GM12878 (cell line): ENCODE measurements at regions not wholly inside any gene's neighbourhood (a gene's known extent, or its start where the extent isn't known, plus 50 kb on each side); places are given as distances from the start of the nearest gene placed in this dataset.

Experiments
- ATAC-seq: fragments of 200-7000 bp; cut with Tn5 transposase; 3 replicates; pipeline ENCODE4 v1.9.1; 2020; ENCODE audit warnings: mild to moderate bottlenecking, moderate library complexity
- BruUV-seq: library from RNA; stranded (reverse); fragments of 400-500 nt; replicated peaks from 2 replicates; lab custom pipeline; 2021; lab: Mats Ljungman, UMichigan
- CTCF ChIA-PET: fragments of 300-600 bp; sonication (Branson Sonifier 250); formaldehyde crosslinking; extraction: SDS; loops from one replicate; lab custom pipeline; 2021; ENCODE audit warnings: inconsistent platforms; lab: Yijun Ruan, JAX
- POLR2A ChIA-PET: fragments of 350-600 bp; formaldehyde crosslinking; extraction: SDS; loops from one replicate; lab custom pipeline; 2021; ENCODE audit warnings: inconsistent platforms; lab: Charles Lee
- RAD21 ChIA-PET: fragments of 300-600 bp; sonication (Branson Sonifier 250); formaldehyde crosslinking; loops from one replicate; lab custom pipeline; 2023; ENCODE audit warnings: antibody characterized with exemption; ENCODE audit not compliant: unreplicated experiment; lab: Charles Lee
- SMC1A ChIA-PET: fragments of 300-600 bp; sonication (Branson Sonifier 250); formaldehyde crosslinking; loops from one replicate; lab custom pipeline; 2023; ENCODE audit not compliant: unreplicated experiment, uncharacterized antibody; lab: Charles Lee
- DNase-seq: peaks from one replicate; pipeline ENCODE4 v3.0.0-alpha.2; 2011; ENCODE audit warnings: low read depth, low spot score
- FAIRE-seq: peaks from 3 replicates; lab custom pipeline; 2011; peaks lifted over from hg19 to GRCh38; lab: Jason Lieb, UNC
- H2AFZ ChIP-seq: 2 replicates; pipeline ENCODE4 v1.6.0; 2011; ENCODE audit warnings: low read depth, low read length, control low read depth; ENCODE audit not compliant: control insufficient read depth
- H3K27ac ChIP-seq: 2 replicates; pipeline ENCODE4 v1.5.1; 2011; ENCODE audit warnings: control low read depth; ENCODE audit not compliant: control insufficient read depth, insufficient read depth
- H3K27me3 ChIP-seq, 2 experiments: replicated peaks in 1 of 2; 2 replicates each; pipeline versions ENCODE4 v1.6.0 to v1.6.1; 2011; ENCODE audit warnings: low read length in 1 of 2; ENCODE audit not compliant: control insufficient read depth in 2 of 2, insufficient read depth in 2 of 2
- H3K36me3 ChIP-seq, 2 experiments: 2 replicates each; pipeline ENCODE4 v1.5.1; 2011; ENCODE audit warnings: low read length in 1 of 2; ENCODE audit not compliant: control insufficient read depth in 2 of 2, insufficient read depth in 2 of 2
- H3K4me1 ChIP-seq: 2 replicates; pipeline ENCODE4 v1.6.1; 2011; ENCODE audit warnings: mild to moderate bottlenecking, low read length, moderate library complexity, mixed read lengths; ENCODE audit not compliant: control insufficient read depth, insufficient read depth
- H3K4me2 ChIP-seq: 2 replicates; pipeline ENCODE4 v1.6.0; 2011; ENCODE audit warnings: control low read depth; ENCODE audit not compliant: control insufficient read depth, insufficient read depth
- H3K4me3 ChIP-seq: fragments of 200-600 bp; sonication (generic); 2 replicates; pipeline ENCODE4 v1.5.1; 2016
- H3K79me2 ChIP-seq: 2 replicates; pipeline ENCODE4 v1.6.0; 2011; ENCODE audit warnings: low read length; ENCODE audit not compliant: control insufficient read depth, insufficient read depth
- H3K9ac ChIP-seq: 2 replicates; pipeline ENCODE4 v1.8.0; 2011; ENCODE audit warnings: low read length, control low read depth, mixed read lengths; ENCODE audit not compliant: control insufficient read depth, insufficient read depth
- H3K9me3 ChIP-seq: replicated peaks from 3 replicates; pipeline ENCODE4 v1.5.1; 2011; ENCODE audit warnings: mild to moderate bottlenecking, low read length; ENCODE audit not compliant: control insufficient read depth, insufficient read depth
- H4K20me1 ChIP-seq: 2 replicates; pipeline ENCODE4 v1.6.0; 2011; ENCODE audit not compliant: control insufficient read depth, insufficient read depth
- BRCA1 ChIP-seq: IDR thresholded peaks from 2 replicates; pipeline ENCODE4 v1.6.1; 2011; ENCODE audit warnings: low read depth, low read length, improper control_type of control experiment
- CBX3 ChIP-seq: fragments of 200-600 bp; sonication (generic); IDR thresholded peaks from 2 replicates; pipeline ENCODE4 v1.6.1; 2016; ENCODE audit warnings: low read depth, borderline replicate concordance
- FOXM1 ChIP-seq: IDR thresholded peaks from 2 replicates; pipeline ENCODE4 v1.6.1; 2012; ENCODE audit warnings: low read depth, mild to moderate bottlenecking, inconsistent platforms, low read length, moderate library complexity
- GATAD2B ChIP-seq: fragments of 450-650 bp; conservative IDR thresholded peaks from 2 replicates; pipeline ENCODE4 v1.6.1; 2017; ENCODE audit warnings: low read depth, mild to moderate bottlenecking, moderate library complexity
- HCFC1 ChIP-seq: fragments of 150-350 bp; IDR thresholded peaks from 2 replicates; pipeline ENCODE4 v1.6.1; 2014; ENCODE audit warnings: low read length
- HDAC6 ChIP-seq: fragments of 200-600 bp; sonication (generic); IDR thresholded peaks from one replicate; pipeline ENCODE4 v1.8.0; 2017; ENCODE audit warnings: antibody characterized with exemption; ENCODE audit not compliant: unreplicated experiment
- MYC ChIP-seq: IDR thresholded peaks from 2 replicates; pipeline ENCODE4 v1.6.1; 2011; ENCODE audit warnings: mild to moderate bottlenecking, low read length, moderate library complexity, inconsistent platforms; ENCODE audit not compliant: insufficient read depth, insufficient replicate concordance, insufficient read length, severe bottlenecking
- NFYB ChIP-seq: IDR thresholded peaks from 2 replicates; pipeline ENCODE4 v1.6.1; 2011; ENCODE audit warnings: low read depth, mild to moderate bottlenecking, low read length, improper control_type of control experiment, moderate library complexity; ENCODE audit not compliant: insufficient read depth
- NR2C2 ChIP-seq: IDR thresholded peaks from 2 replicates; pipeline ENCODE4 v1.6.1; 2011; ENCODE audit warnings: borderline replicate concordance, low read depth; ENCODE audit not compliant: control insufficient read depth, insufficient read length
- PML ChIP-seq: IDR thresholded peaks from 2 replicates; pipeline ENCODE4 v1.6.1; 2012; ENCODE audit warnings: low read length, inconsistent platforms
- POU2F2 ChIP-seq: IDR thresholded peaks from 3 replicates; pipeline ENCODE4 v1.6.1; 2011; ENCODE audit warnings: low read depth, mild to moderate bottlenecking, low read length, borderline replicate concordance
- SMARCA5 ChIP-seq: fragments of 450-650 bp; IDR thresholded peaks from 2 replicates; pipeline ENCODE4 v1.6.1; 2017; ENCODE audit warnings: mild to moderate bottlenecking
- SPI1 ChIP-seq: IDR thresholded peaks from 2 replicates; pipeline ENCODE4 v1.6.1; 2011; ENCODE audit warnings: low read depth, mild to moderate bottlenecking, low read length, moderate library complexity, borderline replicate concordance; ENCODE audit not compliant: insufficient read depth
- ZNF274 ChIP-seq: IDR thresholded peaks from one replicate; pipeline ENCODE4 v1.8.0; 2011; ENCODE audit not compliant: insufficient read length, insufficient read depth
- in situ Hi-C: fragments of 300-500 bp; cut with MboI; formaldehyde crosslinking; loops from 9 replicates; pipeline ENCODE4 v1.14.3; 2018; ENCODE audit warnings: mixed read lengths
- intact Hi-C: fragments of 100-400 bp; cut with micrococcal nuclease; formaldehyde crosslinking; loops from one replicate; pipeline ENCODE4 v1.14.2; 2022; ENCODE audit not compliant: unreplicated experiment
- TF ChIP-seq, protein P1 (sequence below): IDR thresholded peaks from 2 replicates; pipeline ENCODE4 v1.6.1; 2011; ENCODE audit warnings: low read depth, mild to moderate bottlenecking, low read length, moderate library complexity, borderline replicate concordance; ENCODE audit errors: extremely low read depth
- TF ChIP-seq, protein P2 (sequence below): fragments of 450-650 bp; IDR thresholded peaks from 2 replicates; pipeline ENCODE4 v1.6.1; 2016; ENCODE audit warnings: mild to moderate bottlenecking
- TF ChIP-seq, protein P3 (sequence below): fragments of 450-650 bp; IDR thresholded peaks from 2 replicates; pipeline ENCODE4 v1.6.1; 2017; ENCODE audit warnings: borderline replicate concordance
- TF ChIP-seq, protein P4 (sequence below): fragments of 450-650 bp; IDR thresholded peaks from 2 replicates; pipeline ENCODE4 v1.6.1; 2017; ENCODE audit warnings: low read depth, mild to moderate bottlenecking, moderate library complexity
- TF ChIP-seq, protein P5 (sequence below): IDR thresholded peaks from 2 replicates; pipeline ENCODE4 v1.6.1; 2012; ENCODE audit warnings: low read depth, low read length, improper control_type of control experiment

DNA sequence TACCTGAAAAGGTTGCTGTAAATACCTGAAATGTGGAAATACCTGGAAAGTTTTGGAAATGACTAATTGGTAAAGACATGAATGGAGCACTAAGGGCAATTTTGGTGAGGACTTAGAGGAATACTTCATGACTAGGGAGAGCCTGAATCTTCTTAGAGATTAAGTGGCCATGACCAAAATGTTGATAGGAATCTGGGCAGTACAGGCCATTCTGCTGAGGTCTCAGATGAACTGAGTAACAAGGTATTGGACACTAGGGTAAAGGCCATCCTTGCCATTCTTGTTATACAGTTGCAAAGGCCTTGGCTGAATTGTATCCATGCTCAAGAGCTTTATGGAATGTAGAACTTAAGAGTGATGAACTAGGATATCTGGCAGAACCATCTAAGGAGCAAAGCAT lies 742.9 kb upstream of the RAB6C start:
- in situ Hi-C loops, result no loop called here
- ChIA-PET RAD21 (no interaction called here), SMC1A (no interaction called here), POLR2A (no interaction called here), CTCF (interaction anchor here (1.2 kb wide), 1 partner anchor 26 kb away, joined by 3 read pairs; no protein-coding TSS in a partner anchor)
- TF ChIP-seq ZNF274, result no peak
- TF ChIP-seq SMARCA5, result no peak
- TF ChIP-seq HDAC6, result no peak
- TF ChIP-seq PML, result no peak
- TF ChIP-seq NFYB, result no peak
- no peak for TF ChIP-seq MYC
- TF ChIP-seq FOXM1, result no peak
- TF ChIP-seq, protein P1, sequence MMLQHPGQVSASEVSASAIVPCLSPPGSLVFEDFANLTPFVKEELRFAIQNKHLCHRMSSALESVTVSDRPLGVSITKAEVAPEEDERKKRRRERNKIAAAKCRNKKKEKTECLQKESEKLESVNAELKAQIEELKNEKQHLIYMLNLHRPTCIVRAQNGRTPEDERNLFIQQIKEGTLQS, result no peak
- TF ChIP-seq, protein P2, sequence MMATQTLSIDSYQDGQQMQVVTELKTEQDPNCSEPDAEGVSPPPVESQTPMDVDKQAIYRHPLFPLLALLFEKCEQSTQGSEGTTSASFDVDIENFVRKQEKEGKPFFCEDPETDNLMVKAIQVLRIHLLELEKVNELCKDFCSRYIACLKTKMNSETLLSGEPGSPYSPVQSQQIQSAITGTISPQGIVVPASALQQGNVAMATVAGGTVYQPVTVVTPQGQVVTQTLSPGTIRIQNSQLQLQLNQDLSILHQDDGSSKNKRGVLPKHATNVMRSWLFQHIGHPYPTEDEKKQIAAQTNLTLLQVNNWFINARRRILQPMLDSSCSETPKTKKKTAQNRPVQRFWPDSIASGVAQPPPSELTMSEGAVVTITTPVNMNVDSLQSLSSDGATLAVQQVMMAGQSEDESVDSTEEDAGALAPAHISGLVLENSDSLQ, result no peak
- TF ChIP-seq, protein P3, sequence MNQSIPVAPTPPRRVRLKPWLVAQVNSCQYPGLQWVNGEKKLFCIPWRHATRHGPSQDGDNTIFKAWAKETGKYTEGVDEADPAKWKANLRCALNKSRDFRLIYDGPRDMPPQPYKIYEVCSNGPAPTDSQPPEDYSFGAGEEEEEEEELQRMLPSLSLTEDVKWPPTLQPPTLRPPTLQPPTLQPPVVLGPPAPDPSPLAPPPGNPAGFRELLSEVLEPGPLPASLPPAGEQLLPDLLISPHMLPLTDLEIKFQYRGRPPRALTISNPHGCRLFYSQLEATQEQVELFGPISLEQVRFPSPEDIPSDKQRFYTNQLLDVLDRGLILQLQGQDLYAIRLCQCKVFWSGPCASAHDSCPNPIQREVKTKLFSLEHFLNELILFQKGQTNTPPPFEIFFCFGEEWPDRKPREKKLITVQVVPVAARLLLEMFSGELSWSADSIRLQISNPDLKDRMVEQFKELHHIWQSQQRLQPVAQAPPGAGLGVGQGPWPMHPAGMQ, result no peak
- TF ChIP-seq, protein P4, sequence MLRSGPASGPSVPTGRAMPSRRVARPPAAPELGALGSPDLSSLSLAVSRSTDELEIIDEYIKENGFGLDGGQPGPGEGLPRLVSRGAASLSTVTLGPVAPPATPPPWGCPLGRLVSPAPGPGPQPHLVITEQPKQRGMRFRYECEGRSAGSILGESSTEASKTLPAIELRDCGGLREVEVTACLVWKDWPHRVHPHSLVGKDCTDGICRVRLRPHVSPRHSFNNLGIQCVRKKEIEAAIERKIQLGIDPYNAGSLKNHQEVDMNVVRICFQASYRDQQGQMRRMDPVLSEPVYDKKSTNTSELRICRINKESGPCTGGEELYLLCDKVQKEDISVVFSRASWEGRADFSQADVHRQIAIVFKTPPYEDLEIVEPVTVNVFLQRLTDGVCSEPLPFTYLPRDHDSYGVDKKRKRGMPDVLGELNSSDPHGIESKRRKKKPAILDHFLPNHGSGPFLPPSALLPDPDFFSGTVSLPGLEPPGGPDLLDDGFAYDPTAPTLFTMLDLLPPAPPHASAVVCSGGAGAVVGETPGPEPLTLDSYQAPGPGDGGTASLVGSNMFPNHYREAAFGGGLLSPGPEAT, result no peak
- no peak for TF ChIP-seq HCFC1
- TF ChIP-seq GATAD2B, result no peak
- TF ChIP-seq CBX3, result no peak
- no peak for TF ChIP-seq NR2C2
- no peak for TF ChIP-seq POU2F2
- TF ChIP-seq BRCA1, result no peak
- TF ChIP-seq, protein P5, sequence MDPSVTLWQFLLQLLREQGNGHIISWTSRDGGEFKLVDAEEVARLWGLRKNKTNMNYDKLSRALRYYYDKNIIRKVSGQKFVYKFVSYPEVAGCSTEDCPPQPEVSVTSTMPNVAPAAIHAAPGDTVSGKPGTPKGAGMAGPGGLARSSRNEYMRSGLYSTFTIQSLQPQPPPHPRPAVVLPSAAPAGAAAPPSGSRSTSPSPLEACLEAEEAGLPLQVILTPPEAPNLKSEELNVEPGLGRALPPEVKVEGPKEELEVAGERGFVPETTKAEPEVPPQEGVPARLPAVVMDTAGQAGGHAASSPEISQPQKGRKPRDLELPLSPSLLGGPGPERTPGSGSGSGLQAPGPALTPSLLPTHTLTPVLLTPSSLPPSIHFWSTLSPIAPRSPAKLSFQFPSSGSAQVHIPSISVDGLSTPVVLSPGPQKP, result no peak
- no peak for TF ChIP-seq SPI1
- Histone ChIP-seq H3K9ac (no peak overlapping the region), H3K27ac (no peak overlapping the region), H3K27me3 (no peaks in the 10 kb centered on the region), H3K4me2 (no peak overlapping the region), H3K4me3 (no peak overlapping the region), H3K9me3 (no peaks in the 10 kb centered on the region), H3K79me2 (no peaks in the 10 kb centered on the region), H3K4me1 (no peaks in the 10 kb centered on the region), H2AFZ (no peak overlapping the region), H4K20me1 (no peaks in the 10 kb centered on the region), H3K36me3 (no peaks in the 10 kb centered on the region)
- no peak for ATAC-seq
- no peak for FAIRE-seq
- no peak for DNase-seq
- intact Hi-C loops, result no loop called here
- no TSS peak for BruUV-seq
